ENCODE measurements at regions not wholly inside any gene's neighbourhood (a gene's known extent, or its start where the extent isn't known, plus 50 kb on each side); places are given as distances from the start of the nearest gene placed in this dataset.

DNA sequence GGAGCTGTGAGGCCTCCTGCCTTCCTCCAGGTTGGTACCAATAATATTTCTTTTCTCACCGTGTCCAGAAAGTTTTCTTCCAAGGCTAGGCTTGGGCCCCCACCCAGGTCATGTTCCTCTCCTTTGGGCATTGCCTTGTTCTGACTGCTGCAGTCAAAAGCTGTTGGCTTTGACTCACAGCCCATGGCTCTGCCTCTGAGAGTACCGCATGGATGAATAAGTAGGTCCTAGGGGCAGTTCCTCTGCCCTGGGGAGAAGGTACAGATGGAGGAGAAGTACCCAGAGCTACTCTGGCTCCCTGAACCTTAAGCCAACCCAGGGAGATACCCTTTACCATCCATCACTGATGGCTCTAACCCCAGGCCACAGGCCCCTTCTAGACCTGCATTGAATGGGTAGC lies 115.0 kb downstream of the NAV1 start:
- H3K36me3 Mint-ChIP-seq (ENCODE audit: low read depth): no peaks in the 10 kb centered on the region
- no peaks in the 10 kb centered on the region for H3K9me3 Mint-ChIP-seq
- TF ChIP-seq, protein P1, sequence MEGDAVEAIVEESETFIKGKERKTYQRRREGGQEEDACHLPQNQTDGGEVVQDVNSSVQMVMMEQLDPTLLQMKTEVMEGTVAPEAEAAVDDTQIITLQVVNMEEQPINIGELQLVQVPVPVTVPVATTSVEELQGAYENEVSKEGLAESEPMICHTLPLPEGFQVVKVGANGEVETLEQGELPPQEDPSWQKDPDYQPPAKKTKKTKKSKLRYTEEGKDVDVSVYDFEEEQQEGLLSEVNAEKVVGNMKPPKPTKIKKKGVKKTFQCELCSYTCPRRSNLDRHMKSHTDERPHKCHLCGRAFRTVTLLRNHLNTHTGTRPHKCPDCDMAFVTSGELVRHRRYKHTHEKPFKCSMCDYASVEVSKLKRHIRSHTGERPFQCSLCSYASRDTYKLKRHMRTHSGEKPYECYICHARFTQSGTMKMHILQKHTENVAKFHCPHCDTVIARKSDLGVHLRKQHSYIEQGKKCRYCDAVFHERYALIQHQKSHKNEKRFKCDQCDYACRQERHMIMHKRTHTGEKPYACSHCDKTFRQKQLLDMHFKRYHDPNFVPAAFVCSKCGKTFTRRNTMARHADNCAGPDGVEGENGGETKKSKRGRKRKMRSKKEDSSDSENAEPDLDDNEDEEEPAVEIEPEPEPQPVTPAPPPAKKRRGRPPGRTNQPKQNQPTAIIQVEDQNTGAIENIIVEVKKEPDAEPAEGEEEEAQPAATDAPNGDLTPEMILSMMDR (conservative IDR thresholded peaks at IDR 0.05; ENCODE audit: low read depth in 2 of 2): no peak
- TF ChIP-seq, protein P2, sequence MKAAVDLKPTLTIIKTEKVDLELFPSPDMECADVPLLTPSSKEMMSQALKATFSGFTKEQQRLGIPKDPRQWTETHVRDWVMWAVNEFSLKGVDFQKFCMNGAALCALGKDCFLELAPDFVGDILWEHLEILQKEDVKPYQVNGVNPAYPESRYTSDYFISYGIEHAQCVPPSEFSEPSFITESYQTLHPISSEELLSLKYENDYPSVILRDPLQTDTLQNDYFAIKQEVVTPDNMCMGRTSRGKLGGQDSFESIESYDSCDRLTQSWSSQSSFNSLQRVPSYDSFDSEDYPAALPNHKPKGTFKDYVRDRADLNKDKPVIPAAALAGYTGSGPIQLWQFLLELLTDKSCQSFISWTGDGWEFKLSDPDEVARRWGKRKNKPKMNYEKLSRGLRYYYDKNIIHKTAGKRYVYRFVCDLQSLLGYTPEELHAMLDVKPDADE (IDR thresholded peaks at IDR 0.05): no peak
- no peak for TF ChIP-seq ZNF331 (CRISPR knock-in tag; IDR thresholded peaks at IDR 0.05; ENCODE audit: low read depth)
- Histone ChIP-seq H2AFZ (no peak overlapping the region), H3K4me3 (no peak overlapping the region), H3K9me2 (ENCODE audit: insufficient read depth) (no peaks in the 10 kb centered on the region), H3K79me2 (replicated peaks; ENCODE audit: insufficient read depth) (peaks cover 30% of the 10 kb centered on the region), H3K4me2 (no peak overlapping the region), H3K27me3 (ENCODE audit: insufficient read depth) (peaks cover 22% of the 10 kb centered on the region), H3K36me3 (ENCODE audit: insufficient read depth) (no peaks in the 10 kb centered on the region), H3F3A (replicated peaks; ENCODE audit: low read depth) (no peaks in the 10 kb centered on the region), H4K20me1 (replicated peaks; ENCODE audit: insufficient read depth) (peaks cover 12% of the 10 kb centered on the region; the same call in 1 of the 2 replicates), H3K4me1 (ENCODE audit: insufficient read depth) (peaks cover 39% of the 10 kb centered on the region), H3K27ac (ENCODE audit: low read depth) (no peak overlapping the region)
- no peak overlapping the region for H3K27ac Mint-ChIP-seq
- H3K27me3 Mint-ChIP-seq (ENCODE audit: insufficient read depth, low read depth, poor library complexity): peaks cover 22% of the 10 kb centered on the region
- H3K4me1 Mint-ChIP-seq: peaks cover 53% of the 10 kb centered on the region
- DNase-seq (ENCODE audit: low spot score) (no peak), ATAC-seq (no peak)
- H3K4me3 Mint-ChIP-seq: no peak overlapping the region

DNA sequence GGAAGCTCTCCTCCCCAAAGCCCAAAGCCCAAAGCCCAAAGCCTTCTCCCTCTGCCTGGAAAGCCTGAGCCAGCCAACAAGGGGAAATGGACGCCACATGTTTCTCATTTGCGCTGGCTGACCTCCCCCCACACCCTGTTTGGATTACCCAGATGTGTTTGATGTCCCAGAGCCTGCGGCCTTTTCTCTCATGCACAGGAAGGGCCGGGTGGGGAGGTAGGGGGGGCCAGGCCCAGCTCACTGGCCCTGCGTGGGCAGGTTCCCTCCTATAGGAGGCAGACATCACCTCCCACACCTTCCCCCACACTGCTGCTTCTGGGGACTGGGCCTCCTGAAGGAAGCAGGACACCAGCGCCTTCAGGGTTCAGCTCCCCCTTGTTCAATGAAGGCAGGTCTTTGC lies 116.3 kb downstream of the NAV1 start:
- H3K4me1 Mint-ChIP-seq: peaks cover 56% of the 10 kb centered on the region
- no peak overlapping the region for H3K4me3 Mint-ChIP-seq

More for the DNA sequence above, 116.3 kb downstream of the NAV1 start:
- Mint-ChIP-seq H3K27ac (no peak overlapping the region), H3K27me3 (ENCODE audit: insufficient read depth, low read depth, poor library complexity) (peaks cover 19% of the 10 kb centered on the region), H3K36me3 (ENCODE audit: low read depth) (no peaks in the 10 kb centered on the region), H3K9me3 (no peaks in the 10 kb centered on the region)
- H3K4me1 ChIP-seq (ENCODE audit: insufficient read depth): peaks cover 39% of the 10 kb centered on the region
- peaks cover 11% of the 10 kb centered on the region for H3K27me3 ChIP-seq (ENCODE audit: insufficient read depth)
- peaks cover 12% of the 10 kb centered on the region; the same call in 1 of the 2 replicates for H4K20me1 ChIP-seq (replicated peaks; ENCODE audit: insufficient read depth)
- H2AFZ ChIP-seq: no peak overlapping the region
- peak; percentile 42 for ATAC-seq
- TF ChIP-seq, protein P3, sequence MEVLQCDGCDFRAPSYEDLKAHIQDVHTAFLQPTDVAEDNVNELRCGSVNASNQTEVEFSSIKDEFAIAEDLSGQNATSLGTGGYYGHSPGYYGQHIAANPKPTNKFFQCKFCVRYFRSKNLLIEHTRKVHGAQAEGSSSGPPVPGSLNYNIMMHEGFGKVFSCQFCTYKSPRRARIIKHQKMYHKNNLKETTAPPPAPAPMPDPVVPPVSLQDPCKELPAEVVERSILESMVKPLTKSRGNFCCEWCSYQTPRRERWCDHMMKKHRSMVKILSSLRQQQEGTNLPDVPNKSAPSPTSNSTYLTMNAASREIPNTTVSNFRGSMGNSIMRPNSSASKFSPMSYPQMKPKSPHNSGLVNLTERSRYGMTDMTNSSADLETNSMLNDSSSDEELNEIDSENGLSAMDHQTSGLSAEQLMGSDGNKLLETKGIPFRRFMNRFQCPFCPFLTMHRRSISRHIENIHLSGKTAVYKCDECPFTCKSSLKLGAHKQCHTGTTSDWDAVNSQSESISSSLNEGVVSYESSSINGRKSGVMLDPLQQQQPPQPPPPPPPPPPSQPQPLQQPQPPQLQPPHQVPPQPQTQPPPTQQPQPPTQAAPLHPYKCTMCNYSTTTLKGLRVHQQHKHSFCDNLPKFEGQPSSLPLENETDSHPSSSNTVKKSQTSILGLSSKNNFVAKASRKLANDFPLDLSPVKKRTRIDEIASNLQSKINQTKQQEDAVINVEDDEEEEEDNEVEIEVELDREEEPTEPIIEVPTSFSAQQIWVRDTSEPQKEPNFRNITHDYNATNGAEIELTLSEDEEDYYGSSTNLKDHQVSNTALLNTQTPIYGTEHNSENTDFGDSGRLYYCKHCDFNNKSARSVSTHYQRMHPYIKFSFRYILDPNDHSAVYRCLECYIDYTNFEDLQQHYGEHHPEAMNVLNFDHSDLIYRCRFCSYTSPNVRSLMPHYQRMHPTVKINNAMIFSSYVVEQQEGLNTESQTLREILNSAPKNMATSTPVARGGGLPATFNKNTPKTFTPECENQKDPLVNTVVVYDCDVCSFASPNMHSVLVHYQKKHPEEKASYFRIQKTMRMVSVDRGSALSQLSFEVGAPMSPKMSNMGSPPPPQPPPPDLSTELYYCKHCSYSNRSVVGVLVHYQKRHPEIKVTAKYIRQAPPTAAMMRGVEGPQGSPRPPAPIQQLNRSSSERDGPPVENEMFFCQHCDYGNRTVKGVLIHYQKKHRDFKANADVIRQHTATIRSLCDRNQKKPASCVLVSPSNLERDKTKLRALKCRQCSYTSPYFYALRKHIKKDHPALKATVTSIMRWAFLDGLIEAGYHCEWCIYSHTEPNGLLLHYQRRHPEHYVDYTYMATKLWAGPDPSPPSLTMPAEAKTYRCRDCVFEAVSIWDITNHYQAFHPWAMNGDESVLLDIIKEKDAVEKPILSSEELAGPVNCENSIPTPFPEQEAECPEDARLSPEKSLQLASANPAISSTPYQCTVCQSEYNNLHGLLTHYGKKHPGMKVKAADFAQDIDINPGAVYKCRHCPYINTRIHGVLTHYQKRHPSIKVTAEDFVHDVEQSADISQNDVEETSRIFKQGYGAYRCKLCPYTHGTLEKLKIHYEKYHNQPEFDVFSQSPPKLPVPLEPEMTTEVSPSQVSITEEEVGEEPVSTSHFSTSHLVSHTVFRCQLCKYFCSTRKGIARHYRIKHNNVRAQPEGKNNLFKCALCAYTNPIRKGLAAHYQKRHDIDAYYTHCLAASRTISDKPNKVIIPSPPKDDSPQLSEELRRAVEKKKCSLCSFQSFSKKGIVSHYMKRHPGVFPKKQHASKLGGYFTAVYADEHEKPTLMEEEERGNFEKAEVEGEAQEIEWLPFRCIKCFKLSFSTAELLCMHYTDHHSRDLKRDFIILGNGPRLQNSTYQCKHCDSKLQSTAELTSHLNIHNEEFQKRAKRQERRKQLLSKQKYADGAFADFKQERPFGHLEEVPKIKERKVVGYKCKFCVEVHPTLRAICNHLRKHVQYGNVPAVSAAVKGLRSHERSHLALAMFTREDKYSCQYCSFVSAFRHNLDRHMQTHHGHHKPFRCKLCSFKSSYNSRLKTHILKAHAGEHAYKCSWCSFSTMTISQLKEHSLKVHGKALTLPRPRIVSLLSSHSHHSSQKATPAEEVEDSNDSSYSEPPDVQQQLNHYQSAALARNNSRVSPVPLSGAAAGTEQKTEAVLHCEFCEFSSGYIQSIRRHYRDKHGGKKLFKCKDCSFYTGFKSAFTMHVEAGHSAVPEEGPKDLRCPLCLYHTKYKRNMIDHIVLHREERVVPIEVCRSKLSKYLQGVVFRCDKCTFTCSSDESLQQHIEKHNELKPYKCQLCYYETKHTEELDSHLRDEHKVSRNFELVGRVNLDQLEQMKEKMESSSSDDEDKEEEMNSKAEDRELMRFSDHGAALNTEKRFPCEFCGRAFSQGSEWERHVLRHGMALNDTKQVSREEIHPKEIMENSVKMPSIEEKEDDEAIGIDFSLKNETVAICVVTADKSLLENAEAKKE (CRISPR knock-in tag; IDR thresholded peaks at IDR 0.05): no peak
- TF ChIP-seq, protein P1 (conservative IDR thresholded peaks at IDR 0.05; ENCODE audit: low read depth in 2 of 2): peak; percentile 21 to 45; a peak in 3 of 4 replicates
- H3F3A ChIP-seq (replicated peaks; ENCODE audit: low read depth): no peaks in the 10 kb centered on the region
- no peaks in the 10 kb centered on the region for H3K36me3 ChIP-seq (ENCODE audit: insufficient read depth)
- 0 out of 2 replicates have a peak overlapping the region, but pooled peaks have one; percentile 51 for H3K4me2 ChIP-seq
- no peak overlapping the region for H3K27ac ChIP-seq (ENCODE audit: low read depth)
- no peak overlapping the region for H3K4me3 ChIP-seq
- peak; percentile 56 for DNase-seq (ENCODE audit: low spot score)
- H3K9me2 ChIP-seq (ENCODE audit: insufficient read depth): no peaks in the 10 kb centered on the region
- H3K79me2 ChIP-seq (replicated peaks; ENCODE audit: insufficient read depth): peaks cover 30% of the 10 kb centered on the region
